Endodermal cell (in vitro differentiated cells): ENCODE measurements at regions not wholly inside any gene's neighbourhood (a gene's known extent, or its start where the extent isn't known, plus 50 kb on each side); places are given as distances from the start of the nearest gene placed in this dataset.

ENCODE experiments used
- DNase-seq: peaks from one replicate; pipeline ENCODE4 v3.0.0-alpha.2; 2017
- H3K27ac ChIP-seq: 2 replicates; pipeline ENCODE4 v1.5.1; 2013; ENCODE audit warnings: mild to moderate bottlenecking, low read depth, low read length, moderate library complexity
- H3K27me3 ChIP-seq: 2 replicates; pipeline ENCODE4 v1.6.1; 2013; ENCODE audit warnings: mild to moderate bottlenecking, low read length, moderate library complexity; ENCODE audit not compliant: insufficient read depth, control insufficient read depth, poor library complexity, severe bottlenecking
- H3K36me3 ChIP-seq: 2 replicates; pipeline ENCODE4 v1.7.0; 2013; ENCODE audit warnings: mild to moderate bottlenecking, low read length, moderate library complexity; ENCODE audit not compliant: control insufficient read depth, insufficient read depth
- H3K4me1 ChIP-seq: one replicate; pipeline ENCODE4 v1.7.0; 2013; ENCODE audit warnings: low read length; ENCODE audit not compliant: control insufficient read depth, insufficient read depth
- H3K4me3 ChIP-seq: 2 replicates; pipeline ENCODE4 v1.5.1; 2013; ENCODE audit warnings: mild to moderate bottlenecking, low read length, moderate library complexity
- H3K9ac ChIP-seq: 2 replicates; pipeline ENCODE4 v1.6.1; 2013; ENCODE audit warnings: mild to moderate bottlenecking, low read length, moderate library complexity; ENCODE audit not compliant: poor library complexity, severe bottlenecking; ENCODE audit errors: extremely low read depth
- H3K9me3 ChIP-seq: 2 replicates; pipeline ENCODE4 v1.6.1; 2013; ENCODE audit warnings: mild to moderate bottlenecking, low read length, moderate library complexity; ENCODE audit not compliant: control insufficient read depth
- H3K27ac Mint-ChIP-seq: 2 replicates; pipeline ENCODE4 v1.8.0; 2020; ENCODE audit warnings: mixed read lengths
- H3K27me3 Mint-ChIP-seq: 2 replicates; pipeline ENCODE4 v1.8.0; 2021; ENCODE audit warnings: mild to moderate bottlenecking, mixed read lengths; ENCODE audit not compliant: insufficient read depth
- H3K36me3 Mint-ChIP-seq: 2 replicates; pipeline ENCODE4 v1.8.0; 2020; ENCODE audit warnings: low read depth, mixed read lengths
- H3K4me1 Mint-ChIP-seq: 2 replicates; pipeline ENCODE4 v1.8.0; 2020; ENCODE audit warnings: mixed read lengths
- H3K4me3 Mint-ChIP-seq: 2 replicates; pipeline ENCODE4 v1.8.0; 2020; ENCODE audit warnings: mild to moderate bottlenecking, moderate library complexity, mixed read lengths
- H3K9me3 Mint-ChIP-seq: 2 replicates; pipeline ENCODE4 v1.8.0; 2020; ENCODE audit warnings: mild to moderate bottlenecking, mixed read lengths
- WGBS, 2 experiments: methylation state at CpG; one replicate each; pipeline versions ENCODE4 v1.1.5 to v1.1.7; 2013; ENCODE audit warnings: missing lambda C conversion rate in 2 of 2, mixed read lengths in 1 of 2; ENCODE audit not compliant: insufficient coverage in 1 of 2, insufficient read length in 1 of 2; 5-methylcytosine and 5-hydroxymethylcytosine counted together
- TF ChIP-seq, protein P1 (sequence below): fragments of 200-600 bp; sonication (generic); conservative IDR thresholded peaks from 2 replicates; pipeline ENCODE4 v1.5.0; 2021; ENCODE audit warnings: antibody characterized with exemption, mild to moderate bottlenecking

DNA sequence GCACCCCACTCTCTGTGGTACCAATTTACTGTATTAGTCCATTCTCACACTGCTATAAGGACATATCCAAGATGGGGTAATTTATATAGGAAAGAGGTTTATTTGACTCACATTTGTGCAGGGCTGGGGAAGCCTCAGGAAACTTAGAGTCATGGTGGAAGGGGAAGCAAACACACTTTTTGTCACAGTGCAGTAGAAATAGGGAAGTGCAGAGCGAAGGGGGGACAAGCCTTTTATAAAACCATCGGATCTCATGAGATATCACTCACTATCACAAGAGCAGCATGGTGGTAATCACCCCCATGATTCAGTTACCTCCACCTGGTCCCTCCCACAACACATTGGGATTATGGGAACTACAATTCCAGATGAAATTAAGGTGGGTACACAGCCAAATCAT lies 766.9 kb upstream of the PCDH10 start:
- H3K4me3 Mint-ChIP-seq = no peak overlapping the region
- Histone ChIP-seq H3K27ac (no peak overlapping the region), H3K9me3 (no peaks in the 10 kb centered on the region), H3K27me3 (no peaks in the 10 kb centered on the region), H3K9ac (no peak overlapping the region), H3K4me1 (no peaks in the 10 kb centered on the region), H3K36me3 (no peaks in the 10 kb centered on the region), H3K4me3 (no peak overlapping the region)
- TF ChIP-seq, protein P1, sequence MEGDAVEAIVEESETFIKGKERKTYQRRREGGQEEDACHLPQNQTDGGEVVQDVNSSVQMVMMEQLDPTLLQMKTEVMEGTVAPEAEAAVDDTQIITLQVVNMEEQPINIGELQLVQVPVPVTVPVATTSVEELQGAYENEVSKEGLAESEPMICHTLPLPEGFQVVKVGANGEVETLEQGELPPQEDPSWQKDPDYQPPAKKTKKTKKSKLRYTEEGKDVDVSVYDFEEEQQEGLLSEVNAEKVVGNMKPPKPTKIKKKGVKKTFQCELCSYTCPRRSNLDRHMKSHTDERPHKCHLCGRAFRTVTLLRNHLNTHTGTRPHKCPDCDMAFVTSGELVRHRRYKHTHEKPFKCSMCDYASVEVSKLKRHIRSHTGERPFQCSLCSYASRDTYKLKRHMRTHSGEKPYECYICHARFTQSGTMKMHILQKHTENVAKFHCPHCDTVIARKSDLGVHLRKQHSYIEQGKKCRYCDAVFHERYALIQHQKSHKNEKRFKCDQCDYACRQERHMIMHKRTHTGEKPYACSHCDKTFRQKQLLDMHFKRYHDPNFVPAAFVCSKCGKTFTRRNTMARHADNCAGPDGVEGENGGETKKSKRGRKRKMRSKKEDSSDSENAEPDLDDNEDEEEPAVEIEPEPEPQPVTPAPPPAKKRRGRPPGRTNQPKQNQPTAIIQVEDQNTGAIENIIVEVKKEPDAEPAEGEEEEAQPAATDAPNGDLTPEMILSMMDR = no peak
- no peaks in the 10 kb centered on the region for H3K9me3 Mint-ChIP-seq
- H3K4me1 Mint-ChIP-seq = no peaks in the 10 kb centered on the region
- H3K27ac Mint-ChIP-seq = no peak overlapping the region
- no peaks in the 10 kb centered on the region for H3K27me3 Mint-ChIP-seq
- DNase-seq = no peak
- H3K36me3 Mint-ChIP-seq = no peaks in the 10 kb centered on the region
- WGBS, 2 experiments = 96% methylated on average over 2 of the region's 2 CpGs; no CpG with 5 or more reads in 1 of the 2 experiments

GRCh38 chr4:132383571-132384199 lies 765.4 kb upstream of the PCDH10 start:
- no peaks in the 10 kb centered on the region for H3K4me1 Mint-ChIP-seq

DNA sequence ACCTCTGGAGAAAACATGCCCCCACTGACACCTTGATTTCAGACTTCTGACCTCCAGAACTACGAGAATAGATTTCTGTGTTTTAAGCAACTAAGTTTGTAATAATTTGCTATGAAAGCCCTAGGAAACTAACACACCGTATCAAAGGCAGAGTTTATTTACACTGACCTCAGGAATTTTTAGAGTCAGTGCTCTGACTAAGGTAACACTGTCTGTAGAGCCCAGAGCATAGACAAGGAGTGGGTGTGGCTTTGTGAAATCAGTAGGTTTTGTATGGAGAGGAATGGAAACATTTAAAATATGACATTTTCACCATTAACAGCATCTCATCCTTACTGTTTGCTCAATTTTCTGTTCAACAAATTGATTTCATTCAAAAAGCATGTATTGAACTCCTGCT lies 764.4 kb upstream of the PCDH10 start:
- 93% methylated on average over 2 of the region's 2 CpGs; no CpG with 5 or more reads in 1 of the 2 experiments for WGBS, 2 experiments
- H3K9ac ChIP-seq = no peak overlapping the region
- Mint-ChIP-seq H3K27ac (no peak overlapping the region), H3K4me1 (no peaks in the 10 kb centered on the region), H3K4me3 (no peak overlapping the region), H3K27me3 (no peaks in the 10 kb centered on the region), H3K9me3 (no peaks in the 10 kb centered on the region), H3K36me3 (no peaks in the 10 kb centered on the region)
- no peak overlapping the region for H3K4me3 ChIP-seq
- H3K27me3 ChIP-seq = no peaks in the 10 kb centered on the region
- H3K36me3 ChIP-seq = no peaks in the 10 kb centered on the region
- DNase-seq = no peak
- no peak overlapping the region for H3K27ac ChIP-seq
- no peaks in the 10 kb centered on the region for H3K4me1 ChIP-seq
- H3K9me3 ChIP-seq = no peaks in the 10 kb centered on the region
- TF ChIP-seq, protein P1 = no peak

More at GRCh38 chr4:132383571-132384199, 765.4 kb upstream of the PCDH10 start:
- H3K9ac ChIP-seq = no peak overlapping the region
- TF ChIP-seq, protein P1 = no peak
- H3K27ac ChIP-seq = no peak overlapping the region
- Mint-ChIP-seq H3K4me3 (no peak overlapping the region), H3K36me3 (no peaks in the 10 kb centered on the region), H3K9me3 (no peaks in the 10 kb centered on the region), H3K27ac (no peak overlapping the region), H3K27me3 (no peaks in the 10 kb centered on the region)
- no peak for DNase-seq
- no peaks in the 10 kb centered on the region for H3K4me1 ChIP-seq
- H3K9me3 ChIP-seq = no peaks in the 10 kb centered on the region
- no peaks in the 10 kb centered on the region for H3K27me3 ChIP-seq
- no peaks in the 10 kb centered on the region for H3K36me3 ChIP-seq
- whole genome bisulfite sequencing, 2 experiments = 75% methylated on average over 1 of the region's 1 CpG; no CpG with 5 or more reads in 1 of the 2 experiments
- H3K4me3 ChIP-seq = no peak overlapping the region
